NCI-H82 (cell line): ENCODE measurements at regions not wholly inside any gene's neighbourhood (a gene's known extent, or its start where the extent isn't known, plus 50 kb on each side); places are given as distances from the start of the nearest gene placed in this dataset.
A peak's percentile ranks its signal among the peaks of the same experiment; 100 is the strongest.
"Not testable (repeated sequence)": the region's sequence is repeated elsewhere in the genome, so short reads cannot be mapped to it uniquely, and the experiment has no call there.

Experiments
- DNase-seq: peaks from one replicate; lab custom pipeline; 2025; lab: John Stamatoyannopoulos, UW

DNA sequence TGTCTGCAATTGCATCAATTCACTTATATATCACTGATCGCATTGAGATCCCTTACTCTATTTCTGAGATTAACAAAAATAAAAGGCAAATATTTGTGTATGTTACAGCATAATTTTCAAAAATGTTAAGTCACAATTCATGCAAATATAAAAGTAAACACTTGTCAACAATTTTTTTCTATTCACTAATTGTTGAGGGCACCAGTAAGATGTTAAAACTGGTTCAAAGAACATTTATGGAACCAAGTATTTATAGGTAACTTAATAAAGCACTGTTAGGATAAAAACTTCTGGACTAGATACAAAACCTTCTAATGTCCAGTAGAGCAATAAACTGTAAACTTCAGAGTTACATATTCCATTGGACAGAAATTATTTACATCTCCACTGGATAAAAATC is 586.1 kb upstream of the AUTS2 start:
- no peak for DNase-seq

GRCh38 chr7:69017208-69017607 is 581.1 kb upstream of the AUTS2 start:
- DNase-seq = no peak

DNA sequence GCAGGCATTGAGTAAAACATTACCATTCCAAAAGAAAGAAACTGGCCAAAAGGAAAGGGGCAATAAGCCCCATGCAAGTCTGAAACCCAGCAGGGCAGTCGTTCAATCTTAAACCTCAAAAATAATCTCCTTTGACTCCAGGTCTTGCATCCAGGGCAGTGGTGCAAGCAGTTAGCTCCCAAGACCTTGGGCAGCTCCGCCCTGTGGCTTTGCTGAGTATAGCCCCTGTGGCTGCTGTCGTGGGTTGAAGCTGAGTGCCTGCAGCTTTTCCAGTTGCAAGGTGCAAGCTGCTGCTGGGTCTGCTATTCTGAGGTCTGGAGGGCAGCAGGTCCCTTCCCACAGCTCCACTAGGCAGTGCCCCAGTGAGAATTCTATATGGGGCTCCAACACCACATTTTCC is 580.1 kb upstream of the AUTS2 start:
- peak; percentile 47 for DNase-seq

GRCh38 chr7:69019437-69019836 is 578.8 kb upstream of the AUTS2 start:
- no peak for DNase-seq

GRCh38 chr7:69020536-69020935 is 577.7 kb upstream of the AUTS2 start:
- DNase-seq = no peak

DNA sequence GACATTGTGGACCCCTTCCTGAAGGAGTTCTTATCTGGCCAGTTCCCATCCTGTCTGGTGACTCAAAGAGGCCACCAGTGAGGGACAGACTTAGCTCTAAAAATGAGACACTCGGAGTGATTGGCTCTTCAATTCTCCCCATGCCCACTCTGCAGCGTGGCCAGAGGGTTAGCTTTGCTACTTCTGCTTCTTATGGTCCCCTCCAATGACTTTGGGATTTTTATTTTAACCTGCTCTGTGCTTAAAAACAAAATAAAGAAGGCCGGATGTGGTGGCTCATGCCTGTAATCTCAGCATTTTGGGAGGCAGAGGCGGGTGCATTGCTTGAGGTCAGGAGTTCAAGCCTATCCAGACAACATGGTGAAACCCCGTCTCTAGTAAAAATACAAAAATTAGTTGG is 573.0 kb upstream of the AUTS2 start:
- no peak for DNase-seq

DNA sequence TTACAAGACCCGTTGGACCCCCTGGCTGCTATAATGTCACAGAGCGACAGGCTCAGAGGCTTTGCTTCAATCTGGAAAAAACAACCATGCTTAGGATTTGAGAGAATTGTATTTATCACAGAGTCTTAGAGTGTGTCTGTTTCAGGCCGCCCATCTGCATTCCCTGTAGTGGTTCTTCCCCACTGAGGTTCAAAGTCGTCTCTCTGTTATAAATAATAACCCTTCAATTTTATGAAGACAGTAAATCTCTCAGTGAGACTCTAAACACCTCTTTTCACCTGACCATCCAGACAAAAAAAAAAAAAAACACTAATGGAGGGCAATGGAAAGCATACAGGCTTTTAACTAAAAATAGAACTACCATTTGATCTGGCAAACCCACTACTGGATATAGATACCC is 565.4 kb upstream of the AUTS2 start:
- no peak for DNase-seq

DNA sequence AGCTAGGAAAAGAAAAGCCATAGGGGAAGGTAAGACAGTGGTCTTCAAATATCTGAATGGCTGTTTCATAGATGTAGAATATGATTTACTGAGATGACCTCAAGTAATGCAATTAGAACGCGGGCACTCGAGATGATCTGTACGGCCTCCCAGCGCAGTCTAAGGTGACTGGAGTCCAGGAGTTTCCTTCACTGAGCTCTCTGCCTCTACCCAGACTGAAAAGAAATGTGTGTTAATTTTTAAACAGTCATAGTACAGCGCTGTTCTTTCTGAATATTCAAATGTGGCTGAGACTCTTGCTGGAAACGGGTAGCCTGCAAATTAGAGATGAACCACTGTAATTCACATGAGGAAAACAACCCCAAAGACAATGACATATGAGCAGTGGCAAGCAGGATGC is 562.4 kb upstream of the AUTS2 start:
- DNase-seq = peak; percentile 4

DNA sequence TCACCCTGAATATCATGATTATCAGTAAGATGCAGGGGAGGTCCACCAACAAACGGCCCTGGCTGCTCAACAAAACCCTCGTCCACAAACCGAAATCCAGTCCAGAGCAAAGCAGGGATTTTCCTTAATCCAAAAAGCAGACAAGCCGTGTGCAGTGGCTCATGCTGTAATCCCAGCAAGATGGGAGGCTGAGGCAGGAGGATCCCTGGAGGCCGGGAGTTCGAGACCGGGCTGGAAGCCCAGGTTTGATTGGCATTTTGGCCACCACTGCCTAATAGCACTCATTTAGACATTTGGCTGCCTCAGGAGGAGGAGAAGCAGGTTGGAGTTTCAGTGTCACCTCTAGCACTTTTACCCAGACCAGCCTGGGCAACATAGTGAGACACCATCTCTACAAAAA is 562.0 kb upstream of the AUTS2 start:
- DNase-seq = no peak

DNA sequence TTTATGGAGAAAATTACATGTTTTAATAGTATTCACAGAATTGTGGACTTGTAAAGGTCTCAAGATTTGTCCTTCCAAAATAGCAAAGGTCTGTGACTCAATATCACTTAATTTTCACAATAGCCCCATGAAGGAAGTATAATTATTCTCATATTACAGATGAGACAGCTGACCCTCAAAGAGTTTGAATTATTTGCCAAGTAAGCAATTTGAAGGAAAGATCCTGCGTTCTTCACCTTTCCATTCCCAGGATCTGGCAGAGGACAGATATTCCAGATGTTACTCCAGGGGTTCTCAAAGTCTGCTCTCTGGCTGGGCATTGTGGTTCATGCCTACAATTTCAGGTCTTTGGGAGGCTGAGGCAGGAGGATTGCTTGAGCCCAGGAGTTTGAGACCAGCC is 559.4 kb upstream of the AUTS2 start:
- no peak for DNase-seq

GRCh38 chr7:69042138-69042537 is 556.1 kb upstream of the AUTS2 start:
- peak; percentile 4 for DNase-seq

- DNase-seq = peak; percentile 75
Measured at GRCh38 chr7:69047151-69047754, 551.0 kb upstream of the AUTS2 start.

DNA sequence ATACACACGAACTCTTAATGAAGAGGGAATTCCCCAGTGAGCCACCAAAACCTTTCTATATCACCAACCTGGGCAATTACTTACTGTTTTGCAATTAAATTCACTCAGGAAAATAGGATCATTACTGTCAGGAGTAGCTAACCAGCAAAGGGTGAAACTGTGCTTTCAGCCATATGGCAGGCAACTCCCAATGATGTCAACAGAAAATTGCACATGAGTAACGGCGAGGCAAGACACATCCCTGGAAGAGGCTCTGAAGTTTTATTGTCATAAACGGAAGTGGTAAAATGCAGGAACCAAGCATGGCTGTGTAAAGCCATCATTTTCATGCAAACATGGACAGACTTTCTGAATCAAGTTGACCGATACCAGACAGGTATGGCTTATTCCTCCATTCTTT is 548.9 kb upstream of the AUTS2 start:
- DNase-seq = peak; percentile 1

GRCh38 chr7:69052447-69052846 is 545.8 kb upstream of the AUTS2 start:
- DNase-seq = no peak

- DNase-seq = peak; percentile 79
Measured at GRCh38 chr7:69060516-69060915, 537.8 kb upstream of the AUTS2 start.

DNA sequence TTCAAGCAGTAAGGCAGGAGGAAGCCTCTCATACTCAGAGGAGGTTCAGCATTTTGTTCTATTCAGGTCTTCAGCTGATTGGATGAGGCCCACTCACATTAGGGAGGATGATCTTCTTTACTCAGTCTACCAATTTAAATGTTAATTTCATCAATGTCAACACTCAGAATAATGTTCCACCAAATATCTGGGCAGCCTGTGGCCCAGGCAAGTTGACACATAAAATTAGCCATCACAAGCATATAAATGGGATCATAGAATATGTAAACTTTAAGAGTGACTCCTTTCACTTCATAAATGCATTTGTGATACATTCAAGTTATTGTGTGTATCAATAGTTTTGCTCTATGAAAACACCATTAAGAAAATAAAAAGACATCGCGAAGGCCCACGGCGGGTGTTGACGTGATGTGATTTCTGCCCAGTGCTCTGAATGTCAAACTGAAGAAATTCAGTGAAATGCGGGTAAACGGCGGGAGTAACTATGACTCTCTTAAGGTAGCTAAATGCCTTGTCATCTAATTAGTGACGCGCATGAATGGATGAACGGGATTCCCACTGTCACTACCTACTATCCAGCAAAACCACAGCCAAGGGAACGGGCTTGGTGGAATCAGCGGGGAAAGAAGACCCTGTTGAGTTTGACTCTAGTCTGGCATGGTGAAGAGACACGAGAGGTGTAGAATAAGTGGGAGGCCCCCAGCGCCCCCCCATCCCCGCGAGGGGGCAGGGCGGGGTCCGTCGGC is 536.1 kb upstream of the AUTS2 start:
- no peak for DNase-seq

GRCh38 chr7:69067397-69067796 is 530.9 kb upstream of the AUTS2 start:
- DNase-seq = peak; percentile 56

DNA sequence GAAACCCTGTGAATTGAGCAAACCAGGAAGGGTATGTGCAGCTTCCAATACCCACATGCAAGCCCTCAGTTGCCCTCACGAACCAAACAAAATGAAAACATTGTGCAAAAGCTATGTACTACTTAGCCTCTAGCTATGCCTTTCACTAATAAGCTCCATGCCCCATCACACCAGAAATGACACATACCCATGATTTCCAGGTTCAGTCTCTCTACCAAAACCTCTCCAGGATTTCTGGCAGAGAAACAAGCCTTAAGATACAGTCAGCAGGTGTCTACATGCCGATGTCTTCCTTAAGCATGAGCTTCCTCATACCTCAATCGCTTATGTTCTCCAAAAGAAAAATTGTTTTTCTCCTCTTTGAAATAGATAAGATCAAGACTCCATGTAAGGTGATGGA is 527.8 kb upstream of the AUTS2 start:
- DNase-seq = no peak

- DNase-seq = no peak
Measured at GRCh38 chr7:69076566-69076965, 521.7 kb upstream of the AUTS2 start.

DNA sequence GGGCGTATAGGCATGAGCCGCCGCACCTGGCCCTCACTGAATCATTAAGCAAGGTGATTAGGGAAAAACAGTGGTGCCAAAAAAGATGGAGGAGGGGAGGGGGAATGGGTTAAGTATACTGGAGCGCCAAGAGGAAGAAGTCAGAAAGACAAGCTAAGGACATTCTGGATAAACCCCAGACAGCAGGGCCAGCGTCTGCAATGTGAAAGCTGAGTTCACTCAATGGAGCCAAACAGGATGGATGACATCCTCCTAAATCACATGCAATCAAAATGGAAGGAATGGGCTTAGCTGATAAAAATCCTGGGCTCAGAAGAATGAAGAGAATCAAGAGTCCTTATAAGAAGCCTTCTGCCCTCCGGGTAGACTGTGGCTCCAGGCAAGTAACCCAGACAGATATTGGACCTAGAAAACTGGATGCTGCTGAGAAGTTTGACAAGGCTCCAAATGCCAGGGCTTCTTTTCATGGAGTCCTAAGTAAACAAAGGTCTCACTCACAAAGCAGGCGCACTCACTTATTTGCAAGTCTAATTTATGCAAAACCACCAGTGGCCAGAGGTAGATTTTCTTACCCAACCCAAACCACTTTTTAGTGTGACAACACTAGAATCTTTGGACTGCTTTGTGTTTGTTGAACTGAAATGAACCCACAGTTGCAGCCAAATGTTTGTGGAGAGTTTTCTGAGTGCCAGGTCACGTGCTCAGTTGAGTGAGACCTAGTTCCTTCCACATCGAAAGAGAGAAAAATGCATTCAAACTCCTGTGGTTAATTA is 519.1 kb upstream of the AUTS2 start:
- no peak for DNase-seq

DNA sequence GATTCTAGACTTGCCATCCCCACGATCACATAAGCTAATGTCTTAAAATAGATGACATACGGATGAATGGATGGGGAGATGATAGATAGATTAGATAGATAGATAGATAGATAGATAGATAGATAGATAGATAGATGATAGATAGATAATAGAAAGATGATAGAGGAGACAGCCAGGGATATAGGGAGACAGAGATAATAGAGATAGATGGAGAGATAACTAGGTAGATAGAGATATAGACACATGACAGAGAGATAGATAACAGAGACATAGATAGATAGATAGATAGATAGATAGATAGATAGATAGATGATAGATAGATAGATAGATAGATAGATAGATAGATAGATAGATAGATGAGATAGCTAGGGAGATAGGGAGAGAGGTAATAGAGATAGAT is 511.0 kb upstream of the AUTS2 start:
- DNase-seq = not testable (repeated sequence)

DNA sequence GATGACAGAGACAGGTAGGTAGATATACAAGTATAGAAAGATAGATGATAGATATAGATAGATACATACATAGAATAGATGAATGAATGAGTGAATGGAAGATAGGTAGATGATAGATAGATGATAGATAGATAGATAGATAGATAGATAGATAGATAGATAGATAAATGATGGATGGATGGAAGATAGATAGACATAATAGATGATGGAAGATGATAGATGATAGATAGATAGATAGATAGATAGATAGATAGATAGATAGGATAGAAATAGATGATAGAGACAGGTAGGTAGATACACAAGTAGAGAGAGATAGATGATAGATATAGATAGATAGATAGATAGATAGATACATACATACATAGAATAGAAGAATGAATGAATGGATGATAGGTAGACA is 510.1 kb upstream of the AUTS2 start:
- no peak for DNase-seq

DNA sequence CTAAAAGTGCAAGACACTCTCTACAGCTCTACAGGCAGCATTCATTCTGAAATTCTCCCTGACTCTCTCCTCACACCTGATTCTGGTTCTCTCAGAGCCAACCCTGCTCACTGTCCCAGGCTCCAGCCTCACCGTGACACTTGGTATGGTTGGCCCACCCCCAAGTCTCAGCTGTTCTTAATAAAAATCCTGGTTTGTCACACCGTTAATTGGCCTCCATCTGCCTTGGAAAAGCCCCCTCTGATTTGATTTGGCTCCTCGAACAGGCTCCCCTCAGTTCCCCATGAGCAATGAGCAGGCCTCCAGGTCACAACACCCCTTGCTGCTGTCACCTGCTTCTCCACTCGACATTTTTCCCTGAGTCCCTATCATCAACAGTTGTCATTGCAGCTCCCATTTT is 507.3 kb upstream of the AUTS2 start:
- DNase-seq = peak; percentile 5
